HG03432 (cell line): ENCODE measurements at regions not wholly inside any gene's neighbourhood (a gene's known extent, or its start where the extent isn't known, plus 50 kb on each side); places are given as distances from the start of the nearest gene placed in this dataset.
"Not testable (repeated sequence)": the region's sequence is repeated elsewhere in the genome, so short reads cannot be mapped to it uniquely, and the experiment has no call there.

Experiments
- ATAC-seq: cut with Tn5 transposase; IDR thresholded peaks from one replicate; pipeline ENCODE4 v1.9.1; 2021; ENCODE audit warnings: mild to moderate bottlenecking, moderate library complexity; ENCODE audit not compliant: unreplicated experiment

- ATAC-seq = no peak
Measured at GRCh38 chr20:47867831-47868230, 82.5 kb upstream of the SULF2 start.

- ATAC-seq = no peak
Measured at GRCh38 chr20:47866480-47866879, 81.2 kb upstream of the SULF2 start.

- ATAC-seq = no peak
Measured at GRCh38 chr20:47865912-47866311, 80.6 kb upstream of the SULF2 start.

- no peak for ATAC-seq
Measured at GRCh38 chr20:47865451-47865850, 80.2 kb upstream of the SULF2 start.

- no peak for ATAC-seq
Measured at GRCh38 chr20:47863981-47864380, 78.7 kb upstream of the SULF2 start.

GRCh38 chr20:47863315-47863965, 78.2 kb upstream of the SULF2 start:
- ATAC-seq = no peak

- ATAC-seq = no peak
Measured at GRCh38 chr20:47862574-47863240, 77.4 kb upstream of the SULF2 start.

GRCh38 chr20:47861116-47861515, 75.8 kb upstream of the SULF2 start:
- ATAC-seq = no peak

- ATAC-seq = no peak
Measured at GRCh38 chr20:47860049-47860830, 75.0 kb upstream of the SULF2 start.

GRCh38 chr20:47859278-47859677, 74.0 kb upstream of the SULF2 start:
- ATAC-seq = no peak

GRCh38 chr20:47857569-47858464, 72.5 kb upstream of the SULF2 start:
- no peak for ATAC-seq

- ATAC-seq = no peak
Measured at GRCh38 chr20:47857187-47857568, 71.9 kb upstream of the SULF2 start.

GRCh38 chr20:47855799-47856198, 70.5 kb upstream of the SULF2 start:
- no peak for ATAC-seq

GRCh38 chr20:47854687-47855212, 69.5 kb upstream of the SULF2 start:
- no peak for ATAC-seq

GRCh38 chr20:47851774-47852173, 66.5 kb upstream of the SULF2 start:
- ATAC-seq = no peak

GRCh38 chr20:47850146-47850545, 64.9 kb upstream of the SULF2 start:
- no peak for ATAC-seq

GRCh38 chr20:47849596-47849995, 64.3 kb upstream of the SULF2 start:
- ATAC-seq = no peak

GRCh38 chr20:47849006-47849405, 63.7 kb upstream of the SULF2 start:
- no peak for ATAC-seq

GRCh38 chr20:47848534-47848933, 63.3 kb upstream of the SULF2 start:
- ATAC-seq = not testable (repeated sequence)

GRCh38 chr20:47847884-47848485, 62.7 kb upstream of the SULF2 start:
- no peak for ATAC-seq
